ENCODE measurements at regions not wholly inside any gene's neighbourhood (a gene's known extent, or its start where the extent isn't known, plus 50 kb on each side); places are given as distances from the start of the nearest gene placed in this dataset.

DNA sequence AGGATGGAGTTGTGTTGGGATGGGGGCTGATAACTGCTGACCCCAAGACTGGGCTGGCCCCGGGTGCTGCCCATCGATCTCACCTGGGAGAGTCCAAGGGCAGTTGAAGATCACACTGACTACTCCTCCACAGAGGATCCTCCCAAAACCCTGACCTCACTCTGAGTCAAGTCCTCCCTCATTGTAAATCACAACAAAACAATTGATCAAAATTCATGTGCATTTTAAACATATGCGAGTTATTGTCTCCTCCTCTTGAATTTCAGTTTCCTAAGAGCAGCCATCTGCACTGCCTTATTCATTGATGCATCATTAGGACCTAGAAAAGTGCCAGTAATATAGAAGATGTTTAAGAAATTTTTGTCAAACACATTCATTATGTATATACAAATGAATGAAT, 273.6 kb downstream of the C1orf94 start:
- DNase-seq (no peak), ATAC-seq (no peak)
- intact Hi-C loops (cut with DNase I), result no loop called here

DNA sequence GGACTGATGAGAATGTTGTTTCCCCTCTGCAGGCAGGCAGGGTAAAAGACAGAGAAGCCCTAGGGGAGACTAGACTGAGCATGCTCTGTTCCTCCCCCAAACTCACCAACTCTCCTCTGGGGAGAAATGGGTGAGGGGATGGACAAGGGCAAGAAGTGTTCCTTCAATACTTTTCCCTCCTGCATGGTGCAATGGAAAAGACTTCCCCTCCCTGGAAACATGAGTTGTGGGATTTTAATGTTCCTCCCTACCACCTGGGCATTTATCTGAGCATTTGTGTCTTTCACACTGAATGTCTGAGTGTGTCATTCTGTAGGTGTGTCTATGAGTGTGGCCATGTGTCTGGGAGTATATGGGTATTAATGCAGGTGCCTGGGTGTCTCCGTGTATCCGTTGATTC, 275.7 kb downstream of the C1orf94 start:
- no peak for DNase-seq
- intact Hi-C loops (cut with DNase I), result no loop called here
- no peak for ATAC-seq

DNA sequence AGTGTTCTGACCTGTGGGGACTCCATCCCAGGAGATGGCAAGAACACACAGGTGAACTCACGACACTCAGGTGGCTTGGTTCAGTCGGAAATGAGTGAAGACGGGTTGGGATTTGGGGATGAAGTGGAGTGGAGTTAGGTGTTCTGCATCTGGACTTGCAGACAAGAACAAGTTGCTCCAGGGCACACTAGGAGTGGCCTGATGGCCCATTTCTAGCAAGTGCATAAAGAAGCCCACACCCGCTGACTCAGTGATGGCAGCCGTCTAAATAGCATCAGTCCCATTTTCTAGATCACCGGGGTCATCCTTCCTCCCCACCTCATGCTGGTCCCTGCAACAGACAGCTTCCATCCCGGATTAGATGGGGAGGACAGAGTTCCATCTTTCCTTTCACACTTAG, 278.4 kb downstream of the C1orf94 start:
- no peak for DNase-seq
- intact Hi-C loops (cut with DNase I), result no loop called here

DNA sequence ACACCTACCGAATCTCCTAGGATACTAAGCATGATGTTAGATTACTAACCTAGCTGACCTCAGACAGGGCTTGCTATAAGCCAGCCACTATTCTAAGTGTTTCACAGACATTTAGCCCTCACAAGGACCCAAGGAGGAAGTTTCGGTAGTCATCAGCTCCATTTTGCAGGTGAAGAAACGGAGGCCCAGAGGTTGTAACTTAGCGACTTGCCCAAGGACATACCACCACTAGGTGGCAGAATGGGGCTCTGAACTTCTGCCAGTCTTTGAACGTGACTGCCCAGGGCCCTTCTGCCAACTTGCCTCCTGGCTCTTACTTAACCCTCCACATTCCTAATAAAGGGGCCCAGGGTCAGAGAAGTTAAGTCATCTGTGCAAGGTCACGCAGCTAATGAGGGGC, 283.5 kb downstream of the C1orf94 start:
- intact Hi-C loops (cut with DNase I), result loop anchor here in 1 of 2 donors (10.0 kb wide), 1 partner anchor 285 kb away; no protein-coding TSS in a partner anchor
- DNase-seq, result peak; percentile 34
- ATAC-seq, result peak in 1 of 2 donors; percentile 23

More for the DNA sequence above, 278.4 kb downstream of the C1orf94 start:
- no peak for ATAC-seq

DNA sequence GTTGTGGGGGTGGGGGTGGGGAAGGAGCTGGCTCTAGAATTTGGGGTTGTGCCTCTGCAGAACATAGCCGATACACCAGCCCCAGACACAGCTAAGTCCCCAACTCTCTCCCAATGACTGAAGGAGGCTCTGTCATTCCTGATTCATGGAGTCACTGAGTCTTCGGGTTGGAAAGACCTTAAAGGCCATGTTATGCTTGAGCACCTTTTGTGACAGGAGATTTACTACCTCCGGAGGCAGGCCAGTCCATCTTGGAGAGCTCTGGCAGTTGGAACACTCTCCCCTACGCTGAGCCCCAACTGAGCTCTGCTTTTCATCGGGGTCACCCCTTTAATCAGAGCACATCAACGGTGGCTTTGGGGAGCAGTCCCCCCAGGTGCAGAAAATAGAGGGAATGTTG, 284.4 kb upstream of the GJB5 start:
- DNase-seq, result no peak
- intact Hi-C loops (cut with DNase I), result no loop called here

DNA sequence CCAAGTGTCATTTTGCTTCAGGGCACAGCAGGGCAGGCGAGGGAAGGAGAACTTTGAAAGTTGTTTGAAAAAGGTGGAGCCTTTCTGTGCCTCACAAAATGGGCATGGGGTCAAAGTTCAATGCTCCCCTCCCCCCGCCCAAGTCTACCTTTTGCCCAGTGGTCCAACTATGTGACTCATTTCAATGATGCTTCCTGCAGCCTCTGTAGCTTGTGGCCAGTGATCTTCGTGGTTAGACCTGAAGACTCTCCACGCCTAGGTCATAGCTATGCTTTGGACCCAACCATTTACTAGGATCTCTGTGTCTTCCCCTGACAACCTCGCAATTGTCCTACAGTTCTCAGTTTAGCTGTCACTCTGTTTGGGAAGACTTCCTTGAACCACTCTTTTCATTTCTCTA, 280.3 kb upstream of the GJB5 start:
- intact Hi-C loops (cut with DNase I), result no loop called here
- DNase-seq, result no peak
- no peak for ATAC-seq

More for the DNA sequence above, 284.4 kb upstream of the GJB5 start:
- no peak for ATAC-seq

DNA sequence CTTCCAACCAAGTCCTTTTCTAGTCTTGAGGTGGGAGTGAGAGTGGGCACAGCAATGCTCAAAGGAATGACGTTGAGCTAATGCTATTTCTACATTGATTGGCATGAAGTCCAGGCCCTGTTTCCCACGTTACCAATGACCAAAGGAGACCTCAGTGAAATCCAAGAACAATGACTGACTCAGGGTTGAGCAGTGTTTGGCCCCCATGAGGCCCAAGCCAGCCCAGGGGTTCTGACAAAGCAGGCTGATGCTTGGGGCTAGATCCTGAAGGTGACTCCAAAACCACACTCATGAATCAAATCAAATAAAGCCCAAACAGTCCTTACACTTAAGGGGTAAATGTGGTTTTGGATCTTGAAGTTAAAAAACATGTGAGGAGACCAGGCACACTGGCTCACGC, 278.5 kb upstream of the GJB5 start:
- DNase-seq, result no peak
- intact Hi-C loops (cut with DNase I), result no loop called here
- ATAC-seq, result no peak

DNA sequence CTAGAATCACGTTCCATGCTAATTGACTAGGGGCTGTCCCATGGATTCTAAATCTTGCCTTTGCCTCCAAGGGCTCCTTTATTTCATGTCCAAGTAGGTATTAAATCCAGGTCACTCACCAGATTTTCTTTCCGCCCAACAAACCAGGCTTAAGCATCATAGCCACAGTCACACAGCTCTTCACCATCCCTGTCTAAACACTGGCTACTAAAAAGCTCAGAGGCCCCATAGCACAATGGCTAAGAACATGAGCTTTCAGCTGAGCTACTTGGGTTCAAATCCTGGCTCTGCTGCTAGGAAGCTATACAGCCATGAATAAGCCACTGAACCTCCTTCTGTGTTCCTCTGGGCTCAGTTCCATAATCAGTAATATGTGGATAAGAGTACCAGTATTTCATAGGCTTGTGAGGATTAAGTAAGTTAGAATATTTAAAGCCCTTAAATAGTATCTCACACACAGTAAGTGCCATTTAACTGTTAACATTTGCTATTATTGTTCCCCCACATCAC, 277.2 kb upstream of the GJB5 start:
- DNase-seq, result no peak
- intact Hi-C loops (cut with DNase I), result no loop called here
- no peak for ATAC-seq

DNA sequence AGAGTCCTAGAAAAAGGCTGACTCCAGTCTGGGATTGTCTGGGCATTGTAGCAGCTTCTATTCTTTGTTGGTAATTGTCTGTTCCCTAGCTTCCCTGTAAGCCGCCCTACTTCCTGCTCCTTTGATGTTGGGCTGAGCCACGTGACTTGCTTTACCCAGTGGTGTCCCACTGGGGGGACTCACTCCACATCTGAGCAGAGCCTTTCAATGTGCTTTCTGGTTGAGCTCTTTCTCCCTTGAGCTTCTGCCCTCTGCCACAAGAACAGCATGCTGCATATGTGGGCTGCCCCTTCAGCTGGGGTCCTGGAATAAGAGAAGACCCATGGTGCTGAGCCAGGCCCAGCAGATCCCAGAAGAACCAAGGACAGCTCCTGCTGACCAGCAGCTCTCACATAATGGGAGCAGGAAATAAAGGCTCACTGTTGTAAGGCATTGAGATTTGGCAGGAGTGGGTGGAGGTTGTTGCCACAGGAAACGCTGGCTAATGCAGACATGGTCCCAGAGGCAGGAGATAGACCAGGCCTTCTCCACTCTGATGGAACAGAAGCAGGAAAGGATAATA, 276.3 kb upstream of the GJB5 start:
- DNase-seq, result no peak
- intact Hi-C loops (cut with DNase I), result no loop called here
- no peak for ATAC-seq

DNA sequence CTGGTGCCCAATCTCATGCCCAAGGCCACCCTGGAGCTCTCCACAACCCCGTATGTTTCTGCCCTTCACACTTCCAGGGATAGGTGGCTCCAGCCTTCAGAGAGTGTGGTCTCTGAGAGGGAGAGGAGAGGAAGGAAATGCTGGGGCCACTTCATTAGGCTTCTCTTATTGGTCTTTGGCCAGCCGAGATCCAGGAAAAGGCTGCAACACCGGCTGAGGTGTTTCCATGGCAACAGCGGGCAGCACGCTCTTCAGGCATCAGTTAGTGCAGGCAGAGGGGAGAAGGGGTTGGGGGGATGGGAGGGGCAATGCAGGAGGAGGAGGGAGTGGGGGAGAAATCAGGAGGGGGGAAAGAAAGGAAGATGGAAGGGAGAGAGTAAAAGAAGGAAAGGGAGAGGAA, 275.1 kb upstream of the GJB5 start:
- no peak for DNase-seq
- intact Hi-C loops (cut with DNase I), result no loop called here
- no peak for ATAC-seq

DNA sequence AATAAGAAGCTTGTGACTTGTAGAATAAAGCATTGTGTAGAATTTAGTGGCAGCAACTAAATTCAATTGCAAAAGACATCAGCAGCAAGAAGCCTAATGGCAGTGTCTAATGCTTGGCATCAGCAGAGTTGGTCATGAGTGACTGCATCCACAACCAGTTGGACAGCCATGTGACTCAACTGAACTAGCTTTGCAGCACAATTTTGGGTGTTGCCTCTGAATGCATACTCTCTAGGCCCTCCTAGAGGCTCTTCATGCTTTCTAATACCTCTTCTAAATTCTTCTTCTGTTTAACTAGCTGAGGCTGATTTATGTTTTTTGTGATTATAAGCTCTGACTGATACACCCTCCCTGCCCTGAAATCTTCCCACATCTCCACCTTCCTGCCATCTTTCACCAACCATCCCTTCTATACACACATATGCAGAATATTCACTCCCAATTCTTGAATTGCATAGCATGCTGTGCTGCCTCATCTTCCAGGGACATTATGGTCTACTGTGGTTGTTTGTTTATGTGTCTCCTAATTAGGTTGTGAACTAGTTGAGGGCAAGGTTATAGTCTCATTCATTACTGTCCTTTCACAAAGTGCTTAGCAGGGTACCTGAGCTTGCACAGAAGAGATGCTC, 266.7 kb upstream of the GJB5 start:
- ATAC-seq (no peak), DNase-seq (no peak)
- intact Hi-C loops (cut with DNase I), result no loop called here

DNA sequence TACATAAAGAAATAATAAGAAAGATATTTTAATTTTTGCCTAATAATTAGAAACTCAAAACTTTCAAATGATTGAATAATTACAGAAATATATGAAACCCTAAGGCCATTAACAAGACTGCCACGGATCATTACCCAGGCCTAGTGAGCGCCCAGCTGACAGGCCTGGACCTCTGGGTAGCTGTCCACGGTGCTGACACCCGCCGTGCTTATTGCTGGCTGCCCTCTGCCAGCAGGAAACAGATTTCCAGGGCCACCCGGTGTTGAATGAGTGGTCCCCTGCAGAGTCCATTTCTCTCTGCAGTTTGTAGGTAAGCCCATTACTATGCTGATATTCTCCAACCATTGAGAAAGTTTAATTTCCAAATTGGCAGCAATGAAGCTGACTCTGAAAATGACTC, 254.4 kb upstream of the GJB5 start:
- ATAC-seq (no peak), DNase-seq (peak; percentile 34)
- intact Hi-C loops (cut with DNase I), result no loop called here

DNA sequence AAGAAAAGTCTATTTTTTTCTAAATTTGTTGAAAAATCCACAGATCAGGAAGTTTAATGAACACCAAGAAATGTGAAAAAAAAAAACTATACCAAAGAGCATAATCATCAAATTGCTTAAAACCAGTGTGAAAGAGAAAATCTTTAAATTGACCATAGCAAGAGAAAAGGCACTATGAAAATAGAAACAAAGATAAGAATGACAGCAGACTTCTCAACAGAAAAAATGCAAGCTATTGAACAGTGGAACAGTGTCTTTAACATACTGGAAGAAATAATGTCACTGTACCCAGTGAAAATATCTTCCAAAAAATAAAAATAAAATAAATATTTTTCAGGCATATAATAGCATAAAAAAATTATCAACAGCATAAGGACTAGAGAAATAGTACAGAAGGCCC, 243.0 kb upstream of the GJB5 start:
- ATAC-seq (no peak), DNase-seq (no peak)
- intact Hi-C loops (cut with DNase I), result no loop called here

DNA sequence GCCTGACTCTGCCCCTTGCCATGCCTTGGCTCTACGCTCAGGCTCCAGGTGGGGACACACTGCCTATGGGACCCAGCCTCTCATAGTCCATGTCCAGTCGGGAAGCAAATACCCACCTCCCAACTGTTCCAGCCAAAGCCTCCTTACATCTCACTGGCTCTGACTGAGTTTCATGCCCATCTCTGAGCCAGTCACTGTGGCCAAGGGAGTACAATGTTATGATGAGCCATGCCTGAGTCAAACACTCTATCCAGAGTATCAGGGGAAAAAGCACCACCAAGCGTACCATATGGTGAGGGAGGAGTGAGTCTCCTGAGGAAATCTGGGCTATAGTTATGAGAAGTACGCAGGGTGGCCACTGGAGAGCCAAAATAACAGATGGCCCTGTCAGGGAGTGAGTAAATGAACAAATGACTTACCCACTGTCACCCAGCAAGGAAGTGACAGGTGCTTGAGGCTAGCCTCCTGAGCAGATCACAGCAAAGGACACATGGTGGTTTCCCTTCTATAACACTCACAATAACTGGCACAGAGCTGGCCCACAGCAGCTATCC, 236.6 kb upstream of the GJB5 start:
- ATAC-seq, result no peak
- intact Hi-C loops (cut with DNase I), result no loop called here
- no peak for DNase-seq

DNA sequence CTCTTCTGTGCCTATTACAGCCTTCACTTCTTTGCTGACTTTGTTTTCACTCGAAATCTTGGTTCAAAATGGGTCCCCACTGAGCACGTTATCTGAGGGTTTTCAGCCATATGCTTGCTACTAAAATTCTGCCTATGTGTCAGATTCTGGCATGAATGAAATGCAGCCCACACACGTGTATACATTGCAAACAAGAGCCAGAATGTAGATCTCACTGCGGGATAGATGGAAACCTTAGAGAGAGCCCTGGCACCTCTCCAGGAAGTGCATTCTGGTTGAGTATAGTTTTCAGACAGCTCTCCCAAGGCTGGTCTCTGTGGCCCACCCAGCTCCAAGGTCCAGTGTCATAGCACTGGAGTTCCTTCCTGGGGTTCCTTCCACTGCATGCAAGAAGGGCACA, 234.7 kb upstream of the GJB5 start:
- DNase-seq (no peak), ATAC-seq (no peak)
- intact Hi-C loops (cut with DNase I), result no loop called here

DNA sequence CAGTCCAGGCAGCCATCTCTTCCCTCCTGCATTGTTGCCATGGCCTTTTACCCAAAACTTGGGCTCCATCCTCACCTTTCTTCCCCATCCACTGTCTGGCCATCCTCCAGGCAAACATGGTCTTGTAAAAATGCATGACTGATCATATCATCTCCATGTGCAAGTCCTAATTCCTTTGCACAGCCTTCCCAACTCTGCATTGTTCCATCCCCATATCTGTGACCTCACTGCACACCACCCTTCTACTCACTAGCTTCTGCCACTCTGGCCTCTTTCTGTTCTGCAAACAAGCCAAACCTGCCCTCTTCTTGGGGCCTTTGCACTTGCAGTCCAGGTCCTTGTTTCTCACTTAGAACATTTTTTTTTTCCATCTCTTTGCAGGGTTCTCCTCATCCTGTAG, 230.1 kb upstream of the GJB5 start:
- intact Hi-C loops (cut with DNase I), result no loop called here
- no peak for DNase-seq
- no peak for ATAC-seq

DNA sequence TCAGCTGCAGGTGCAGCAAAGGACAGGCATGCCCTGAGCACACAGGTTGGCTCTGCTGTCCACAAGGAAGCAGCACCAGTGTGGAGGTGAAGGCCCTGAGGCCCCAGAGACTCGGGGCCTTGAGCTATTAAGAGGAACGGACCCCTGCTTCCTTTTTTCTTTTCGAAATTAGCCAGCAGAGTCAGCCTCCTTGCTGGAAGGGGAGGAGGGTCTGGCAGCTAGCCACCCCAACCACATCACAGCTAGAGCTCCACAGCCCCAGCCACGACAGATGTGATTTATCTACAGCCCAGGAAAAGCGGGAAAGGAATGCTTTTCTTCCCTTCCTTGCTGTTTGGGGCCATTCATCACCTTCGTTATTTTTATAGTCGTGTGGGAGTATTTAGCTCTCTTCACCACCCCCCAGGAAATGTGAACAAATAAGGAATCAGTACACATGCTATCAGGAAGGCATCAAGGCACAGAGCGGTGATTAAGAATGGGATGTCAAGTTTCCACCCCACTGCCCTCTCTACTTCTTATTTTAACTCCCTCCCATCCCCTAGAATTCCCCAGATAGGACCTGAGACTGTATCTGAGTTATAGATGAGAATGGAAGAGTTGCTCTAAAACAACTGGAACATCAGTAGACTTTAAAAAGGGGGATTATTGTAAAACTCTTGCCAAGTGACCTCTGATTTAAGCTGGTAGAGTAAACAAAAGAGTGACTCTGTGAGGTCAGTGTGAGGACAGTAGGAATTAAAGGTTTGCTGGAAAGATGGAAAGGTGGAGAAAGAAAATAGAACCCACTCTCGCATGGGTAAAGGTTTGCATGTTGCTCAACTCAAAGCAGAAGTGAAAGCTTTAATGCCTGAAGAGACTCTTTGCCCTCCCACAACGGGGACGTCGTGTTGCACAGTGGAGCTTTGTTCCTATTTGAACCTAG, 224.7 kb upstream of the GJB5 start:
- DNase-seq (no peak), ATAC-seq (no peak)
- intact Hi-C loops (cut with DNase I), result no loop called here

DNA sequence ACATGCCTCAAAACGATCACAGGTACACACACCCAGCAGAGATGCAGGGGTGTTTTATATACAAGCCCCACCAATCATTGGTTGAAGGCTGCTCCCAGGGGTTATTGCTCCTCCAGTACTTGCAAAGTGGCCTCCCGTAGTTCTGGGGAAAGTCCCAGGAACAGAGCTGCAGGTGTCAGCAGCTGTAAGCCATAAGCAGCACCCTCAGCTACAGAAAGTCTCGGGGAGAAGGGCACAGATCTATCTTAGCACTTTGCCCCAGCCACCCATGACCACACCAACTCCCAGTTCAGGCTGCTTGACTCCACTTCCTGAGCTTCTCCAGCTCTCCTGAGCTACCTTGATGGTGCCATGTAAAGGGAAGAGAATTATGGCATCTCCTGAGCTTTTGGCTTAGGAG, 222.7 kb upstream of the GJB5 start:
- DNase-seq (no peak), ATAC-seq (no peak)
- intact Hi-C loops (cut with DNase I), result no loop called here

DNA sequence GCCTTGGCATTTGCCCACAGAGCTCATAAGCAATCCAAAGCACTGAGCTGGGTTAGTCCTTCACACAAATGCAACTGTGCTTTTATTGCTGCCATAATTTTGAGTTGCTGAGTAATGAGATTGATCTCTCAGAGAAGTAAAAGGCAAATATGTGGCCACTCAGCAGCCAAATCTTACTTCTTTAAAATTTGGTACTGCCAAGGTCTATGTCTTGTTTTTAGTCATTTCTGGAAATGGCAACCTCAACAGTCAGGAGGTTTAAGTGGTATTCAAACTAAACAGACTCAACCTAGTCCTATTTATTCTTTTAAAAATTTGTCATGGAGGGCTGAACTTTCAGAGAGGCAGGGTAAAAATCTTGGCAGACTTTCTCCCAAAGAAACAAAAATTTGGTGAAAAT, 216.4 kb upstream of the GJB5 start:
- intact Hi-C loops (cut with DNase I), result no loop called here
- DNase-seq (no peak), ATAC-seq (no peak)

DNA sequence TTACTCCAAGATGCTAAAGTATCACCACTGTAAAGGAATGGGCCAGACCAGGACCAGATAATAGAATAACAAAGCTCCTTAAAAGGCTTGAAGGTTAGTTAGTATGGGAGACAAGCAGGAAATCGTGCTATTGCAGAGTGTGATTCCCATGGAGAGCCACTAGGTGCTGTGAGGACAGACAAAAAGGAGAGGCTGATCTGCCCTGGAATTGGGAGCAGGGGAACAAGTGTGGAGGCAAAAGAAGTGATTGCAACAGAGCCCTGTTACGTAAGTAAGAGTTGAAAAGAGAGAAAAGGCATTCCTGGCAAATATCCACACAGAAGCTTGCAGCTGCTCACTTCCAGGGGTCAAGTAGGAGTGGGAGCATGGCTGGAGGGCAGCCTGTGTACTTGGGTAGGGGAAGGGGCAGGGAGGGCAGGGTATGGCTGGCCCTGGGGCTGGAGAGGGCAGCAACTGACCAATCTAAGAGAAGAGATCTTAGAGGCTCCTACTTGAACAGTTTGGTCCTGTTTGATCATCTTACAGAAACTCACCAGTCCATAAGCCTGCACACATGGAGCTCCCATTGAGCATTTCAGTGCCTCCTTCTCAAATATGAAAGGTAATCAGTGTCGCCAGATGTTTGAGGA, 207.7 kb upstream of the GJB5 start:
- intact Hi-C loops (cut with DNase I), result no loop called here
- ATAC-seq (no peak), DNase-seq (no peak)
